GM23248 (cell line): ENCODE measurements at regions not wholly inside any gene's neighbourhood (a gene's known extent, or its start where the extent isn't known, plus 50 kb on each side); places are given as distances from the start of the nearest gene placed in this dataset.

Source experiments
- DNase-seq: peaks from one replicate; pipeline ENCODE4 v3.0.0-alpha.2; 2015
- H2AFZ ChIP-seq: fragments of 200-600 bp; sonication (generic); 2 replicates; pipeline ENCODE4 v1.6.1; 2016; ENCODE audit warnings: antibody characterized with exemption
- H3F3A ChIP-seq: fragments of 200-600 bp; sonication (generic); 2 replicates; pipeline ENCODE4 v1.6.1; 2016; ENCODE audit warnings: mild to moderate bottlenecking, antibody characterized with exemption, mixed run types; ENCODE audit not compliant: insufficient read depth
- H3K27ac ChIP-seq: fragments of 200-600 bp; sonication (generic); 2 replicates; pipeline ENCODE4 v1.5.1; 2016; ENCODE audit warnings: mild to moderate bottlenecking
- H3K27me3 ChIP-seq: fragments of 200-600 bp; sonication (generic); replicated peaks from 2 replicates; pipeline ENCODE4 v1.6.1; 2016; ENCODE audit warnings: mild to moderate bottlenecking; ENCODE audit not compliant: insufficient read depth
- H3K36me3 ChIP-seq: fragments of 200-600 bp; sonication (generic); 2 replicates; pipeline ENCODE4 v1.6.1; 2016; ENCODE audit warnings: low read depth, mild to moderate bottlenecking
- H3K4me1 ChIP-seq: fragments of 200-600 bp; sonication (generic); 2 replicates; pipeline ENCODE4 v1.6.1; 2016; ENCODE audit warnings: mild to moderate bottlenecking; ENCODE audit not compliant: insufficient read depth
- H3K4me2 ChIP-seq: fragments of 200-600 bp; sonication (generic); one replicate; pipeline ENCODE4 v1.6.1; 2016; ENCODE audit warnings: mild to moderate bottlenecking; ENCODE audit not compliant: unreplicated experiment
- H3K4me3 ChIP-seq: fragments of 200-600 bp; sonication (generic); 2 replicates; pipeline ENCODE4 v1.5.1; 2016; ENCODE audit warnings: mild to moderate bottlenecking
- H3K79me2 ChIP-seq: fragments of 200-600 bp; sonication (generic); 2 replicates; pipeline ENCODE4 v1.6.1; 2016; ENCODE audit warnings: mild to moderate bottlenecking; ENCODE audit not compliant: insufficient read depth
- H3K9ac ChIP-seq: fragments of 200-600 bp; sonication (generic); 2 replicates; pipeline ENCODE4 v1.6.1; 2016; ENCODE audit warnings: mild to moderate bottlenecking
- H3K9me2 ChIP-seq: fragments of 200-600 bp; sonication (generic); 2 replicates; pipeline ENCODE4 v1.6.1; 2016; ENCODE audit warnings: mixed run types, mild to moderate bottlenecking, moderate library complexity; ENCODE audit not compliant: insufficient read depth
- H3K9me3 ChIP-seq: fragments of 200-600 bp; sonication (generic); one replicate; pipeline ENCODE4 v1.6.1; 2017; ENCODE audit warnings: low read depth
- H4K20me1 ChIP-seq: fragments of 200-600 bp; sonication (generic); 2 replicates; pipeline ENCODE4 v1.6.0; 2016; ENCODE audit not compliant: insufficient read depth
- EZH2 ChIP-seq: fragments of 200-600 bp; sonication (generic); IDR thresholded peaks from 2 replicates; pipeline ENCODE4 v1.6.1; 2018; ENCODE audit warnings: antibody characterized with exemption, mild to moderate bottlenecking; ENCODE audit not compliant: insufficient read depth, poor library complexity, severe bottlenecking
- EZH2phosphoT487 ChIP-seq: fragments of 200-600 bp; sonication (generic); IDR thresholded peaks from 2 replicates; pipeline ENCODE4 v1.6.1; 2018; ENCODE audit warnings: antibody characterized with exemption, moderate library complexity, mild to moderate bottlenecking, low read depth; ENCODE audit not compliant: insufficient read depth
- WGBS, 2 experiments: methylation state at CpG; one replicate each; pipeline ENCODE4 v1.1.6; 2015 to 2017; ENCODE audit warnings: low lambda C conversion rate in 2 of 2, low coverage in 1 of 2; ENCODE audit errors: missing lambda C conversion rate in 2 of 2; 5-methylcytosine and 5-hydroxymethylcytosine counted together
- in situ Hi-C: fragments of 300-500 bp; cut with MboI; formaldehyde crosslinking; loops from 2 replicates; pipeline ENCODE4 v1.15.0; 2020

DNA sequence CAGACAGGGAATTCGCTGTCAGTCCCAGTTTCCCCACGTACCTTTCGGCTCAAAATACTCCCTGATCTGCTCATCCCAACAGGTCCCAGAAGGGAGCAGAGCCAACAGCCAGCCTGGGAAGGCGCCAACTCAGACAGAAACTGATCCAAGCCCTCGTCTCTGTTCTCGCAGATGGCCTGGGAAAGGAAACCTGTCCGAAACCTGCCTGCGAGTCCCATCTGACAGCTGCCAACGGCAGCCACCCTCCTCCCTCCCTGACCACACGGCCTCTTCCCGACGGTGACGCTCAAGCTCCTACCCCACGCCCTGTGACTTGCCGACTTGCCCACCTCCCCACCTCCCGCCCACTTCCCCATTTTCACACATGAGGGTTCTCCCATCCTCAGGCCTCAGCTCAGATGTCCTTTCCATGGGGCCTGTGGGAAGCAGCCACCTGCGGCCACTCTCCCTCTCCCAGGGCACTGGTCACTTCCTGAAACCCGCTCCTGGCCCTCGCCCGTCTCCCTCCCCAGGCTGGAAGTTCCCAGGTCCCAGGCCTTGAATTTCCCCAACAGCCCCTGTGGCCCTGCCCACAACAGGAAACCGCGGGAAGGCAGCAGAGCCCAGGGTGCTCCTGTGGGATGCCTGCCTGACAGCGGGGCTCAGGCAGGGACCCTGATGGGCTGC, 60.9 kb upstream of the FBRSL1 start:
- Histone ChIP-seq H3K9me2 (no peaks in the 10 kb centered on the region), H3K9ac (no peak overlapping the region), H3K4me3 (no peak overlapping the region), H3K9me3 (no peaks in the 10 kb centered on the region), H3K36me3 (no peaks in the 10 kb centered on the region), H4K20me1 (no peaks in the 10 kb centered on the region), H3K27ac (no peak overlapping the region), H3F3A (no peaks in the 10 kb centered on the region), H3K4me1 (no peaks in the 10 kb centered on the region), H3K4me2 (no peak overlapping the region), H2AFZ (no peak overlapping the region), H3K27me3 (peaks cover 53% of the 10 kb centered on the region), H3K79me2 (no peaks in the 10 kb centered on the region)
- in situ Hi-C loops = no loop called here
- DNase-seq = no peak
- 25 to 33% methylated on average over 17 to 23 of the region's 23 CpGs for WGBS, 2 experiments
- TF ChIP-seq EZH2phosphoT487 (no peak), EZH2 (no peak)

- Histone ChIP-seq H4K20me1 (no peaks in the 10 kb centered on the region), H3K36me3 (no peaks in the 10 kb centered on the region), H3K9me2 (no peaks in the 10 kb centered on the region), H3K79me2 (no peaks in the 10 kb centered on the region), H3F3A (no peaks in the 10 kb centered on the region), H3K9ac (no peak overlapping the region), H3K9me3 (no peaks in the 10 kb centered on the region), H3K27me3 (peaks cover 54% of the 10 kb centered on the region), H3K27ac (no peak overlapping the region), H3K4me3 (no peak overlapping the region), H3K4me1 (no peaks in the 10 kb centered on the region), H3K4me2 (no peak overlapping the region), H2AFZ (no peak overlapping the region)
- TF ChIP-seq EZH2phosphoT487 = no peak
- no peak for TF ChIP-seq EZH2
- 65 to 67% methylated on average over 37 to 39 of the region's 39 CpGs for WGBS, 2 experiments
- in situ Hi-C loops = no loop called here
- DNase-seq = no peak
Observed at GRCh38 chr12:132427999-132428935, 61.7 kb upstream of the FBRSL1 start.

DNA sequence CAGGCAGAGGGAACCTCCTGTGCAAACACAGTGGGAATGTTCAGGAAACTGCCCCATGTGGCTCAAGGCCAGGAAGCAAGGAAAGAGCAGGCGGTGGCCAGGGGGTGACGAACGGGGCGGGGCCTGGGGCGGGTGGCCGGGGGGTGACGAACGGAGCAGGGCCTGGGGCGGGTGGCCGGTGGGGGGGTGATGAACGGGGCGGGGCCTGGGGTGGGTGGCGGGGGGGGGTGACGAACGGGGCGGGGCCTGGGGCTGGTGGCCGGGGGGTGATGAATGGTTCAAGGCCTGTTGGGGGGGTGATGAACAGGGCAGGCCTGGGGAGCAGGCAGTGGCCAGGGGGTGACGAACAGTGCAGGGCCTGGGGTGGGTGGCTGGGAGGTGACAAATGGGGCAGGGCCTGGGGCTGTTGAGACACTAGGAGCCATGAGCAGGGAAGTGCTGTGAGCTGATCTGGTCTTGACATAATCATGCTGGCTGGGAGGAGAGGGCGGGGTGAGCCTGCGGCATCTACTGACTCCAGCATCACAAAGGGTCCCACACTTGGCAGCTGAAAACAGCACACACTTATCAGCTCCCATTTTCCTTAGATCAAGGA, 62.7 kb upstream of the FBRSL1 start:
- H3K9me2 ChIP-seq = no peaks in the 10 kb centered on the region
- 40 to 57% methylated on average over 3 to 20 of the region's 20 CpGs for WGBS, 2 experiments

DNA sequence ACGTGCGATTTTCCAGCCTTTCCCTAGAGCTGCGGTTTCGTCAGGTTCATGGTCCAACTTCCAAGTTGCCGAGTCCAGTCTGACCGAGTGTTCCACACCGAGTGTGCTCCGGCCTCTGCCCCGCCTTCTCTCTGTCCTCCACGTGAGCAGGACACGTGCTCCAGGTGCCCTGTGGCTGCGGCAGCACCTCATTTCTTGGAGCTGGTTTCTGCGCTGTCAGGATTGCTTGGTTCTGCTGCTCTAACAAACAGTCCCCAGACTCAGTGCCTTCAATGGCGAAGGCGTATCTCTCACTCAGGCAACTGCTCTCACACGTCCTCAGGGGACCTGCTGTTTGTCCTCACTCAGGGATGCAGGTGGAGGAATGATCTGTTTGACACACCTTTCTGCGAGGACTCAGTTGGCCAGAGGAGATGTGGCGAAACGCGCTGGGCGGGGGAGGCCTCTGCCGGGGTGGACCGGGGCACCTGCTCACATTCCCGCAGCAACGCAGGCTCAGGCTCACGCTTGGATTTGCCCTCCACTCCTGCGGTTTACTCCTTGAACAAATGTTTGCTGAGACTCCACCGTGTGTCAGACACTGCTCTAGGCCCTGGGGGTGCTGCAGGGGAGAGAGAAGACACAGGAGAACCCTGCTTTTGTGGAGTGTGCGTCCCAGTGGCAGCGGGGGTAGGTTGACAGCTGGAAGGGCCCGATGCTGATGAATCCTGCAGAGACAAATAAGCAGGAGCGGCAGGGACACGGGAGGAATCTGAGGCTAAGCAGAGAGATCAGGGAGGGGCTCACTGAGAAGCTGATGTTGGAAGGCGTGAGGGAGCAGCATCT, 63.4 kb upstream of the FBRSL1 start:
- DNase-seq = no peak
- no peaks in the 10 kb centered on the region for H3K79me2 ChIP-seq
- no peaks in the 10 kb centered on the region for H3K9me2 ChIP-seq
- WGBS, 2 experiments = 59 to 61% methylated on average over 34 of the region's 34 CpGs
- no peak overlapping the region for H3K4me2 ChIP-seq
- H3K4me1 ChIP-seq = no peaks in the 10 kb centered on the region
- no peak overlapping the region for H3K9ac ChIP-seq
- in situ Hi-C loops = no loop called here
- H3K27ac ChIP-seq = no peak overlapping the region
- H3K36me3 ChIP-seq = no peaks in the 10 kb centered on the region
- no peaks in the 10 kb centered on the region for H3F3A ChIP-seq
- H3K9me3 ChIP-seq = no peaks in the 10 kb centered on the region
- no peak overlapping the region for H3K4me3 ChIP-seq
- no peaks in the 10 kb centered on the region for H4K20me1 ChIP-seq
- peaks cover 71% of the 10 kb centered on the region for H3K27me3 ChIP-seq
- no peak overlapping the region for H2AFZ ChIP-seq
- TF ChIP-seq EZH2phosphoT487 = no peak
- no peak for TF ChIP-seq EZH2

More for the DNA sequence above, 62.7 kb upstream of the FBRSL1 start:
- Histone ChIP-seq H3K4me2 (no peak overlapping the region), H3K27ac (no peak overlapping the region), H3K4me1 (no peaks in the 10 kb centered on the region), H3K79me2 (no peaks in the 10 kb centered on the region), H4K20me1 (no peaks in the 10 kb centered on the region), H3F3A (no peaks in the 10 kb centered on the region), H2AFZ (no peak overlapping the region), H3K9me3 (no peaks in the 10 kb centered on the region), H3K27me3 (peaks cover 64% of the 10 kb centered on the region), H3K4me3 (no peak overlapping the region), H3K9ac (no peak overlapping the region), H3K36me3 (no peaks in the 10 kb centered on the region)
- TF ChIP-seq EZH2phosphoT487 (no peak), EZH2 (no peak)
- in situ Hi-C loops = no loop called here
- DNase-seq = no peak
